Epithelial cell of esophagus (primary cell): ENCODE measurements at regions not wholly inside any gene's neighbourhood (a gene's known extent, or its start where the extent isn't known, plus 50 kb on each side); places are given as distances from the start of the nearest gene placed in this dataset.

Experiments used
- DNase-seq: peaks from one replicate; pipeline ENCODE4 v3.0.0; 2010; ENCODE audit warnings: low read depth
- H3K4me3 ChIP-seq: 2 replicates; pipeline ENCODE4 v1.5.1; 2011; ENCODE audit warnings: mild to moderate bottlenecking, low read length, control low read depth
- CTCF ChIP-seq: IDR thresholded peaks from 2 replicates; pipeline ENCODE4 v1.5.1; 2011; ENCODE audit warnings: low read depth, mild to moderate bottlenecking, low read length, control low read depth, inconsistent platforms; ENCODE audit not compliant: insufficient read depth; ENCODE audit errors: missing control alignments

GRCh38 chr9:26112724-26113123 is 434.5 kb upstream of the TUSC1 start:
- H3K4me3 ChIP-seq: no peak overlapping the region
- peak; percentile 6 for DNase-seq
- no peak for TF ChIP-seq CTCF

- no peak overlapping the region for H3K4me3 ChIP-seq
- no peak for TF ChIP-seq CTCF
- no peak for DNase-seq
These were observed 408.2 kb upstream of the TUSC1 start for GRCh38 chr9:26086396-26086795.

- DNase-seq: no peak
- TF ChIP-seq CTCF: no peak
- H3K4me3 ChIP-seq: no peak overlapping the region
These were observed 403.6 kb upstream of the TUSC1 start for GRCh38 chr9:26081847-26082246.

GRCh38 chr9:26078706-26079105 is 400.5 kb upstream of the TUSC1 start:
- no peak overlapping the region for H3K4me3 ChIP-seq
- no peak for TF ChIP-seq CTCF
- no peak for DNase-seq

GRCh38 chr9:26077860-26078259 is 399.6 kb upstream of the TUSC1 start:
- no peak overlapping the region for H3K4me3 ChIP-seq
- no peak for TF ChIP-seq CTCF
- DNase-seq: no peak

- no peak for TF ChIP-seq CTCF
These were observed 389.4 kb upstream of the TUSC1 start for GRCh38 chr9:26067608-26068007.

GRCh38 chr9:26066237-26066636 is 388.0 kb upstream of the TUSC1 start:
- no peak for TF ChIP-seq CTCF
- DNase-seq: no peak
- H3K4me3 ChIP-seq: no peak overlapping the region

More at GRCh38 chr9:26067608-26068007, 389.4 kb upstream of the TUSC1 start:
- H3K4me3 ChIP-seq: no peak overlapping the region
- DNase-seq: no peak
